NCI-H2171 (cell line): ENCODE measurements at regions not wholly inside any gene's neighbourhood (a gene's known extent, or its start where the extent isn't known, plus 50 kb on each side); places are given as distances from the start of the nearest gene placed in this dataset.

Source experiments
- DNase-seq: peaks from one replicate; lab custom pipeline; 2025; lab: John Stamatoyannopoulos, UW

GRCh38 chr2:43129676-43130547 lies 96.5 kb downstream of the ZFP36L2 start:
- no peak for DNase-seq

- no peak for DNase-seq
Measured at GRCh38 chr2:43128559-43128955, 97.8 kb downstream of the ZFP36L2 start.

GRCh38 chr2:43127941-43128558 lies 98.4 kb downstream of the ZFP36L2 start:
- DNase-seq, result no peak

- DNase-seq, result no peak
Measured at GRCh38 chr2:43127208-43127940, 99.0 kb downstream of the ZFP36L2 start.

- no peak for DNase-seq
Measured at GRCh38 chr2:43126817-43127207, 99.6 kb downstream of the ZFP36L2 start.

- DNase-seq, result no peak
Measured at GRCh38 chr2:43125090-43125998, 101.1 kb downstream of the ZFP36L2 start.

- DNase-seq, result no peak
Measured at GRCh38 chr2:43124687-43125057, 101.7 kb downstream of the ZFP36L2 start.

- DNase-seq, result no peak
Measured at GRCh38 chr2:43123981-43124686, 102.3 kb downstream of the ZFP36L2 start.

- no peak for DNase-seq
Measured at GRCh38 chr2:43123486-43123885, 102.9 kb downstream of the ZFP36L2 start.

GRCh38 chr2:43123028-43123427 lies 103.4 kb downstream of the ZFP36L2 start:
- DNase-seq, result no peak

GRCh38 chr2:43121580-43122314 lies 104.7 kb downstream of the ZFP36L2 start:
- DNase-seq, result peak; percentile 24

- DNase-seq, result no peak
Measured at GRCh38 chr2:43119303-43119702, 107.1 kb downstream of the ZFP36L2 start.

- no peak for DNase-seq
Measured at GRCh38 chr2:43117521-43118143, 108.8 kb downstream of the ZFP36L2 start.

GRCh38 chr2:43116988-43117387 lies 109.4 kb downstream of the ZFP36L2 start:
- DNase-seq, result no peak

- no peak for DNase-seq
Measured at GRCh38 chr2:43115881-43116280, 110.5 kb downstream of the ZFP36L2 start.

- peak; percentile 82 for DNase-seq
Measured at GRCh38 chr2:43114210-43114609, 112.2 kb downstream of the ZFP36L2 start.

GRCh38 chr2:43111788-43112554 lies 114.4 kb downstream of the ZFP36L2 start:
- DNase-seq, result no peak

- DNase-seq, result no peak
Measured at GRCh38 chr2:43110442-43110871, 115.9 kb downstream of the ZFP36L2 start.

- DNase-seq, result no peak
Measured at GRCh38 chr2:43109261-43109743, 117.1 kb downstream of the ZFP36L2 start.
